ENCODE measurements at regions not wholly inside any gene's neighbourhood (a gene's known extent, or its start where the extent isn't known, plus 50 kb on each side); places are given as distances from the start of the nearest gene placed in this dataset.

DNA sequence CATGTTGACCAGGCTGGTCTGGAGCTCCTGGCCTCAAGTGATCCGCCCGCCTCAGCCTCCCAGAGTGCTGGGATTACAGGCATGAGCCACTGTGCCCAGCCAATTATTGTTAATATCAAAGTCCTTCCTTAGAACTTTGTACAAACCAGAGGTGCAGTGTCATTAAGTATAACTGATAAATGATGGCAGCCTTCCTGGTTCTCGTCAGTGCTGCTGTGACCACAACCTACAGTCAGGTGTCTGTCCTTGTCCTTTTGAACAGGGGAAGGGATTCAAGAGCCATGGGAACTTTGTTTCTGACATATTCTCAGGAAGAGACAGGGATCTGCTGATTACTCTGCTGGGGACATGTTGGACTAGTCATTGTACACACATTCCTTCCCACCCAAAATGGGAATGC is 103.2 kb upstream of the TIAM2 start:
- Histone ChIP-seq H3K9ac (ENCODE audit: low read length) (no peak overlapping the region), H4K20me1 (ENCODE audit: control insufficient read depth, insufficient read depth, low read length, poor library complexity, severe bottlenecking) (peaks cover 5% of the 10 kb centered on the region), H3K27ac (ENCODE audit: low read length in 2 of 2) (no peak overlapping the region), H3K36me3 (replicated peaks in 1 of 2; ENCODE audit: control extremely low read depth in 1 of 2, control insufficient read depth in 1 of 2, extremely low read depth in 1 of 2, insufficient read depth in 2 of 2, low read length in 1 of 2) (peaks cover 0 to 6% of the 10 kb centered on the region in 2 experiments), H2AFZ (ENCODE audit: insufficient read depth, low read depth, low read length, poor library complexity, severe bottlenecking) (no peak overlapping the region), H3K4me3 (ENCODE audit: control extremely low read depth in 1 of 5, extremely low read depth in 1 of 5, insufficient read depth in 1 of 5, low read depth in 2 of 5, low read length in 4 of 5) (no peak overlapping the region), H3K27me3 (replicated peaks in 1 of 4; ENCODE audit: control extremely low read depth in 1 of 4, control insufficient read depth in 3 of 4, insufficient read depth in 4 of 4, low read length in 3 of 4) (no peaks in the 10 kb centered on the region), H3K79me2 (ENCODE audit: control insufficient read depth, insufficient read depth, low read length) (peaks cover 2% of the 10 kb centered on the region), H3K4me2 (replicated peaks; ENCODE audit: low read depth, low read length, poor library complexity, severe bottlenecking) (no peak overlapping the region), H3K4me1 (ENCODE audit: control insufficient read depth in 2 of 2, insufficient read depth in 2 of 2, low read length in 2 of 2) (no peaks in the 10 kb centered on the region), H3K9me3 (ENCODE audit: control extremely low read depth in 1 of 3, control insufficient read depth in 2 of 3, insufficient read depth in 1 of 3, low read length in 2 of 3) (no peaks in the 10 kb centered on the region)
- no peaks in the 10 kb centered on the region for H3K4me1 Mint-ChIP-seq
- 100% methylated on average over 1 of the region's 3 CpGs for WGBS (ENCODE audit: insufficient coverage)
- ATAC-seq (ENCODE audit: low read depth) (no peak), DNase-seq (no peak)
- POLR2A ChIA-PET = no interaction called here
- H3K27me3 Mint-ChIP-seq = no peaks in the 10 kb centered on the region
- H3K4me3 Mint-ChIP-seq = no peak overlapping the region
- no peaks in the 10 kb centered on the region for H3K9me3 Mint-ChIP-seq (ENCODE audit: insufficient read depth)
- no peak overlapping the region for H3K27ac Mint-ChIP-seq
- TF ChIP-seq EZH2 (IDR thresholded peaks at IDR 0.05; ENCODE audit: borderline replicate concordance, insufficient read depth, low read depth, low read length, poor library complexity, severe bottlenecking) = no peak
- TF ChIP-seq, protein P1, sequence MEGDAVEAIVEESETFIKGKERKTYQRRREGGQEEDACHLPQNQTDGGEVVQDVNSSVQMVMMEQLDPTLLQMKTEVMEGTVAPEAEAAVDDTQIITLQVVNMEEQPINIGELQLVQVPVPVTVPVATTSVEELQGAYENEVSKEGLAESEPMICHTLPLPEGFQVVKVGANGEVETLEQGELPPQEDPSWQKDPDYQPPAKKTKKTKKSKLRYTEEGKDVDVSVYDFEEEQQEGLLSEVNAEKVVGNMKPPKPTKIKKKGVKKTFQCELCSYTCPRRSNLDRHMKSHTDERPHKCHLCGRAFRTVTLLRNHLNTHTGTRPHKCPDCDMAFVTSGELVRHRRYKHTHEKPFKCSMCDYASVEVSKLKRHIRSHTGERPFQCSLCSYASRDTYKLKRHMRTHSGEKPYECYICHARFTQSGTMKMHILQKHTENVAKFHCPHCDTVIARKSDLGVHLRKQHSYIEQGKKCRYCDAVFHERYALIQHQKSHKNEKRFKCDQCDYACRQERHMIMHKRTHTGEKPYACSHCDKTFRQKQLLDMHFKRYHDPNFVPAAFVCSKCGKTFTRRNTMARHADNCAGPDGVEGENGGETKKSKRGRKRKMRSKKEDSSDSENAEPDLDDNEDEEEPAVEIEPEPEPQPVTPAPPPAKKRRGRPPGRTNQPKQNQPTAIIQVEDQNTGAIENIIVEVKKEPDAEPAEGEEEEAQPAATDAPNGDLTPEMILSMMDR (IDR thresholded peaks at IDR 0.05) = no peak
- intact Hi-C loops (cut with micrococcal nuclease) = no loop called here
- CTCF ChIA-PET = no interaction called here

DNA sequence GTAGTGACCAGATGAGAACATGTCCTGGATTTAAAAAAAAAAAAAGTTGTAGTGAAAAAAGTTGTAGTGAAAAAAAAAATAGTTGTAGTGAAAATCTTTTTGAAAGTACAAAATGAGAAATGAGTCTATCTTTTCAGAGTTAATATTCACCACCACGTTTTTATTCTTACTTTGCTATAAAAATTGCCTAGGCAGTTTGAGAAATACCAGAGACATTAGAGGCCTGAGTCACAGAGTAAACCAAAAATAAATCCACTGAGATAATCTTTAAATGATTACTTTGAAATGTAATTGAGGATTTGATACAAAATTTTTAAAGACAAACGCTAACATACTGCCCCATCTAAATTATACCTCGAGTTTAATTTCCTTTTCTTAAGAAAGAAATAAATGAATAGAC is 101.2 kb upstream of the TIAM2 start:
- Mint-ChIP-seq H3K9me3 (ENCODE audit: insufficient read depth) (no peaks in the 10 kb centered on the region), H3K27me3 (no peaks in the 10 kb centered on the region), H3K4me1 (no peaks in the 10 kb centered on the region), H3K4me3 (no peak overlapping the region), H3K27ac (no peak overlapping the region)
- intact Hi-C loops (cut with micrococcal nuclease) = no loop called here
- POLR2A ChIA-PET = no interaction called here
- no peak for DNase-seq
- peaks cover 5% of the 10 kb centered on the region for H4K20me1 ChIP-seq (ENCODE audit: control insufficient read depth, insufficient read depth, low read length, poor library complexity, severe bottlenecking)
- peaks cover 0 to 4% of the 10 kb centered on the region in 2 experiments for H3K36me3 ChIP-seq (replicated peaks in 1 of 2; ENCODE audit: control extremely low read depth in 1 of 2, control insufficient read depth in 1 of 2, extremely low read depth in 1 of 2, insufficient read depth in 2 of 2, low read length in 1 of 2)
- H3K4me3 ChIP-seq (ENCODE audit: control extremely low read depth in 1 of 5, extremely low read depth in 1 of 5, insufficient read depth in 1 of 5, low read depth in 2 of 5, low read length in 4 of 5) = no peak overlapping the region
- no peak overlapping the region for H3K4me2 ChIP-seq (replicated peaks; ENCODE audit: low read depth, low read length, poor library complexity, severe bottlenecking)
- no peak overlapping the region for H2AFZ ChIP-seq (ENCODE audit: insufficient read depth, low read depth, low read length, poor library complexity, severe bottlenecking)
- no peak overlapping the region for H3K9ac ChIP-seq (ENCODE audit: low read length)
- no peak for TF ChIP-seq EZH2 (IDR thresholded peaks at IDR 0.05; ENCODE audit: borderline replicate concordance, insufficient read depth, low read depth, low read length, poor library complexity, severe bottlenecking)
- TF ChIP-seq, protein P1 (IDR thresholded peaks at IDR 0.05) = no peak
- H3K9me3 ChIP-seq (ENCODE audit: control extremely low read depth in 1 of 3, control insufficient read depth in 2 of 3, insufficient read depth in 1 of 3, low read length in 2 of 3) = no peaks in the 10 kb centered on the region
- CTCF ChIA-PET = no interaction called here
- no peak overlapping the region for H3K27ac ChIP-seq (ENCODE audit: low read length in 2 of 2)
- H3K27me3 ChIP-seq (replicated peaks in 1 of 4; ENCODE audit: control extremely low read depth in 1 of 4, control insufficient read depth in 3 of 4, insufficient read depth in 4 of 4, low read length in 3 of 4) = no peaks in the 10 kb centered on the region
- H3K4me1 ChIP-seq (ENCODE audit: control insufficient read depth in 2 of 2, insufficient read depth in 2 of 2, low read length in 2 of 2) = no peaks in the 10 kb centered on the region
- WGBS (ENCODE audit: insufficient coverage) = no CpG with 5 or more reads among the region's 3 CpGs
- H3K79me2 ChIP-seq (ENCODE audit: control insufficient read depth, insufficient read depth, low read length) = peaks cover 2% of the 10 kb centered on the region
- no peak for ATAC-seq (ENCODE audit: low read depth)
